Right lung (tissue), 2 donors: ENCODE measurements at regions not wholly inside any gene's neighbourhood (a gene's known extent, or its start where the extent isn't known, plus 50 kb on each side); places are given as distances from the start of the nearest gene placed in this dataset.
"Not testable (repeated sequence)": the region's sequence is repeated elsewhere in the genome, so short reads cannot be mapped to it uniquely, and the experiment has no call there.

Experiments used
- DNase-seq, 2 donors: peaks; one replicate each; pipeline ENCODE4 v3.0.0-alpha.2; 2013

GRCh38 chr9:103068753-103069152, 73.6 kb downstream of the CYLC2 start:
- no peak for DNase-seq

- DNase-seq, result no peak
These were observed 83.4 kb downstream of the CYLC2 start for GRCh38 chr9:103078581-103078980.

- DNase-seq, result no peak
These were observed 87.4 kb downstream of the CYLC2 start for GRCh38 chr9:103082494-103082893.

- no peak for DNase-seq
These were observed 94.2 kb downstream of the CYLC2 start for GRCh38 chr9:103089357-103089756.

GRCh38 chr9:103104101-103104500, 109.0 kb downstream of the CYLC2 start:
- DNase-seq, result no peak

- DNase-seq, result no peak
These were observed 121.1 kb downstream of the CYLC2 start for GRCh38 chr9:103116246-103116645.

GRCh38 chr9:103126494-103126893, 131.4 kb downstream of the CYLC2 start:
- DNase-seq, result no peak

- no peak for DNase-seq
These were observed 144.8 kb downstream of the CYLC2 start for GRCh38 chr9:103139891-103140290.

- DNase-seq, result no peak
These were observed 157.3 kb downstream of the CYLC2 start for GRCh38 chr9:103152473-103152872.

GRCh38 chr9:103167530-103167929, 172.4 kb downstream of the CYLC2 start:
- no peak for DNase-seq

- no peak for DNase-seq
These were observed 173.1 kb downstream of the CYLC2 start for GRCh38 chr9:103168254-103168653.

- DNase-seq, result no peak
These were observed 174.7 kb downstream of the CYLC2 start for GRCh38 chr9:103169798-103170197.

- no peak for DNase-seq
These were observed 188.6 kb downstream of the CYLC2 start for GRCh38 chr9:103183701-103184171.

GRCh38 chr9:103186959-103187358, 191.8 kb downstream of the CYLC2 start:
- no peak for DNase-seq

- DNase-seq, result no peak
These were observed 193.7 kb downstream of the CYLC2 start for GRCh38 chr9:103188781-103189350.

- no peak for DNase-seq
These were observed 198.9 kb downstream of the CYLC2 start for GRCh38 chr9:103193992-103194391.

- DNase-seq, result no peak
These were observed 208.0 kb downstream of the CYLC2 start for GRCh38 chr9:103203172-103203571.

GRCh38 chr9:103205881-103206585, 210.9 kb downstream of the CYLC2 start:
- DNase-seq, result not testable (repeated sequence)

GRCh38 chr9:103210607-103211006, 215.5 kb downstream of the CYLC2 start:
- no peak for DNase-seq

GRCh38 chr9:103215197-103215596, 220.1 kb downstream of the CYLC2 start:
- DNase-seq, result no peak

- no peak for DNase-seq
These were observed 230.8 kb downstream of the CYLC2 start for GRCh38 chr9:103225702-103226646.

GRCh38 chr9:103226647-103227013, 231.5 kb downstream of the CYLC2 start:
- DNase-seq, result no peak
